Mucosa of rectum (tissue), 2 donors: ENCODE measurements at regions not wholly inside any gene's neighbourhood (a gene's known extent, or its start where the extent isn't known, plus 50 kb on each side); places are given as distances from the start of the nearest gene placed in this dataset.

Experiments used
- H3K27ac ChIP-seq, 2 donors: one replicate each; pipeline ENCODE4 v1.7.0; 2013; ENCODE audit warnings: inconsistent platforms in 2 of 2, low read depth in 2 of 2, low read length in 2 of 2
- H3K27me3 ChIP-seq, 2 donors: one replicate each; pipeline ENCODE4 v1.7.0; 2013; ENCODE audit warnings: low read length in 2 of 2; ENCODE audit not compliant: control insufficient read depth in 2 of 2, insufficient read depth in 2 of 2
- H3K36me3 ChIP-seq, 2 donors: one replicate each; pipeline ENCODE4 v1.7.0; 2013; ENCODE audit warnings: low read length in 2 of 2; ENCODE audit not compliant: control insufficient read depth in 2 of 2, insufficient read depth in 2 of 2
- H3K4me1 ChIP-seq, 2 donors: one replicate each; pipeline ENCODE4 v1.7.0; 2013; ENCODE audit warnings: low read length in 2 of 2, mild to moderate bottlenecking in 1 of 2; ENCODE audit not compliant: control insufficient read depth in 2 of 2, insufficient read depth in 2 of 2
- H3K4me3 ChIP-seq, 2 donors: one replicate each; pipeline ENCODE4 v1.7.0; 2013; ENCODE audit warnings: low read length in 2 of 2
- H3K9ac ChIP-seq, 2 donors: one replicate each; pipeline ENCODE4 v1.7.0; 2013; ENCODE audit warnings: low read length in 2 of 2, low read depth in 1 of 2, mild to moderate bottlenecking in 1 of 2
- H3K9me3 ChIP-seq, 2 donors: one replicate each; pipeline ENCODE4 v1.7.0; 2013; ENCODE audit warnings: low read length in 2 of 2; ENCODE audit not compliant: control insufficient read depth in 2 of 2
- donor health status: healthy.
- donor health status: Normal muscosa, but diverticular disease.

DNA sequence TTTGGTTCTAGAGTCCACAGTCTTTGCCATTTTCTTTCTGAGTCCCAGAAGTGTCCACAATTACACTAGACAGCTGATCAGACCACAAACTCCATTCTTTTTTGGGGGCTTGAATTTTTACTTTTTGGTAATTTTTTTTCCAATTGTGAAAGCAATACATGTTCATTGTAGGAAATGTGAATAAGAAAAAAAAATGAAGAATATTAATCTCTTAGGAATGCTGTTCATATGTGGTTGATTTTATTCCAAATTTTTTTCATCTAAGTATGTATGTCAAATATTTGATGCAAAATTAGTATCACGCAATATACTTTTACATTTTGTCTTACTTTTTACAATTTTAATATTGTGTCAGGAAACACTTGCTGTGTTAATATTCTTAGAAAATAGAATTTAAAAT is 76.4 kb upstream of the ETS2 start:
- no peak overlapping the region for H3K9ac ChIP-seq
- H3K27ac ChIP-seq: no peak overlapping the region
- H3K9me3 ChIP-seq: no peaks in the 10 kb centered on the region
- no peak overlapping the region for H3K4me3 ChIP-seq
- no peaks in the 10 kb centered on the region for H3K27me3 ChIP-seq
- no peaks in the 10 kb centered on the region for H3K36me3 ChIP-seq
- peaks cover 4% of the 10 kb centered on the region in 2 donors for H3K4me1 ChIP-seq

DNA sequence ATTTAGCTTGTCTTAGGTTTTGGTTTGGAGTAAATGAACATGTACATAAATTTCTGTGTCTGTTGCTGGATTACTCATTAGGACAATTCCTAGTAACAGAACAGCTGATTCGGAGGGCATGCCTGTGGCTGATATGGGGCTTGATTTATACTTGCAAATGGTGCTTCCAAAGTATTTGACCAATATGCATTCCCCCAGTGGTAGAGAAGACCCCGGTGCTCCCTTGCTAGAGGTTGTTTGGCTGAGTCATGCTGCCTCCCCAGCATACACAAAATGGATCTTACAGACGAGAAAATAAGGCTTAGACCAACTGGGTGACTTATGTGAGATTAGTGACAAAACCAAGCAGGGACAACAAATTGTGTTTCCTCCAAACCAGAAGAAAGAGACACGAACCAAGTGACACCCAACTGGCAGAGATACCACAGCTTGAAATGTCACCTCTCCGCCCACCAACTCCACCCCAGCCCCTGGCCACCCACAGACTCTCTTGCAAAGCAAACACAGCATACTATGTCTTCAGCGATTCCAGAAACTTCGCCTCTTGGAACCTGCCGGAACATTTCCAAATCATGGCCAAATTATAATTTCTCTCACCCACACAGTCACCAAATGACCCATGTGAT is 75.9 kb upstream of the ETS2 start:
- no peak overlapping the region for H3K9ac ChIP-seq
- no peak overlapping the region for H3K27ac ChIP-seq
- no peak overlapping the region for H3K4me3 ChIP-seq
- H3K9me3 ChIP-seq: no peaks in the 10 kb centered on the region
- no peaks in the 10 kb centered on the region for H3K36me3 ChIP-seq
- peaks cover 6 to 9% of the 10 kb centered on the region in 2 donors for H3K4me1 ChIP-seq
- H3K27me3 ChIP-seq: no peaks in the 10 kb centered on the region

DNA sequence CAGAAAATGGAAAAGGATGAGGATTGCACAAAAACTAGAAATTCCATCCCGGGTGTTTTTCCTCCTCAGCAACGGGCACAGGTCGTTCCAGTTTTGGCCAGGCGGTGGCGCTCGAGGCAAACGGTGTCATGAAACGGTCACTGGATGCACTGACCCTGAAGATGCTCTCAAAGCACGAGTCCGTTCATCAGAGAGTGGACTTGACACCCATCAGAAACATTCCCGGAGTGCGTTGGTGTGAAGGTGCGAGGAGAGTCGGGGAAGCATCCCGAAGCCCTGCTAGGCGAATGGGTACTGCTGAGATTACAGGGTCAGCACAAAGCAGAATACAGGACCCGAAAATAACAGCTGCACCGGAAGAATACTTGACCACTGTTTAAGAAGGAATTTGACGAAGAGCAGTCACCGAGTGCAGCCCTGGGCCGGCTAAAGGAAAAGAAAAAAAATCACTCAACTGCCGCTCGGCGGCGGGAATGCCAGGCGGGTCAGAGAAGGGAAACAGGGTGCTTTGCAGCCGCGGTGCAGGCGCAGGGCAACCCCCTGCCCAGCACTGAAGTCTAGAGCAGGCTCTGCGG is 71.7 kb upstream of the ETS2 start:
- H3K27ac ChIP-seq: peak overlapping the region; percentile 70 to 82
- no peaks in the 10 kb centered on the region for H3K27me3 ChIP-seq
- H3K9me3 ChIP-seq: no peaks in the 10 kb centered on the region
- no peaks in the 10 kb centered on the region for H3K36me3 ChIP-seq
- H3K4me1 ChIP-seq: peaks cover 12 to 15% of the 10 kb centered on the region in 2 donors
- peak overlapping the region; percentile 20 to 60 for H3K9ac ChIP-seq
- H3K4me3 ChIP-seq: peak overlapping the region; percentile 52 to 69

DNA sequence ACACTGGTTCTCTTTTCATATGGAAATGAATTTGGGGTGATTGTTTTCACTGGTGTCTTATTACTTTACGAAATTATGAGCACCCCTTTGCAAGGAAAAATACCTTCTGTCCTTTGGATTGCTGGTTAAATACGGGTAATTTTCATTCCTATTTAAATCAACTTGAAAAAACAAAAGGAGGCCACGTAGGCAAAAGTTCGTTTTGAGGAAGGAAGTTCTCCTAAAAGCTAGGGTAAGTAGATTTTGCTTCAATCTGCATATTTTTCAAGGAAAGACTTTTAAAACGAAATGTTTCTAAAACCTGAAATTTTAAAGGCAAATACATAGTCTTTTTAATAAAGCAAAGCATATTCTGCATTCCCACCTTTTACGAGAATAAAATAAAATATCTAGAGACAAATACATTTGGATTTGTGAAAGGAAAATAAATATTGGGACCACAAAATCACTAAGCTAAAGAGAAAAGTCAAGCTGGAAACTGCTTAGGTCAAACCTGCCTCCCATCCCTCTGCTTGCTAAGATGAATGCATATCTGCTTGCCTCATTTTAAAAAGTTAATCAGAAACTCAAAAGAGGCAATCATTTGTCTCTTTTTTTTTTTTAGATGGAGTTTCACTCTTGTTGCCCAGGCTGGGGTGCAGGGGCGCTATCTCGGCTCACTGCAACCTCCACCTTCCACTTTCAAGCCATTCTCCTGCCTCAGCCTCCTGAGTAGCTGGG is 70.9 kb upstream of the ETS2 start:
- peaks cover 13 to 15% of the 10 kb centered on the region in 2 donors for H3K4me1 ChIP-seq
- peak overlapping the region; percentile 70 to 82 for H3K27ac ChIP-seq
- H3K27me3 ChIP-seq: no peaks in the 10 kb centered on the region
- H3K36me3 ChIP-seq: no peaks in the 10 kb centered on the region
- H3K9me3 ChIP-seq: no peaks in the 10 kb centered on the region
- H3K9ac ChIP-seq: peak overlapping the region; percentile 20 to 60
- peak overlapping the region in 1 of 2 donors; percentile 69 for H3K4me3 ChIP-seq

DNA sequence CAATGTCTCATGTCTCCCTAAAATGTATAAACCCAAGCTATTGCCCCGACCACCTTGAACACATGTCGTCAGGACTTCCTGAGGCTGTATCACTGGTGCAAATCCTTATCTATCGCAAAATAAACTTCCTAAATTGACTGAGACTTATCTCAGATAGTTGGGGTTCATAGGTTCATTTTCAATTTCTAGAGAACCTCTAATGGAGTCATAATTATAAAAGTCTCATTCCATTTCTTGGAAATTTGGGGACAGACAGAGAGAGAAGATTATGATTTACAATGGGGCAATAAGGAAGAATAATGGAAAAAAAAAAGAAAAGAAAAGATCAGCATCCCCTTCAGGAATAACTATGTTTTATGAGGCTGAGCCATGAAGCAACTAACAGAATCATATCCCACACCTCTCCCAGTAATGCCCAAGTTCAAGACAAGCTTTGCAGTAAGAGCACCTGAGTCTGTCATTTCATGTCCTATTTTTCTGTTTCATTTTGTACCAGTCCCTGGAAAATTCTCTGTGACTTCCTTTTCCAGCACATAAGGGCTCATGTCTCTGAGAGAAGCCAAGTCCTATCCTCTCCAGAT is 70.0 kb upstream of the ETS2 start:
- Histone ChIP-seq H3K27ac (peak overlapping the region; percentile 53 to 71), H3K9ac (no peak overlapping the region)

DNA sequence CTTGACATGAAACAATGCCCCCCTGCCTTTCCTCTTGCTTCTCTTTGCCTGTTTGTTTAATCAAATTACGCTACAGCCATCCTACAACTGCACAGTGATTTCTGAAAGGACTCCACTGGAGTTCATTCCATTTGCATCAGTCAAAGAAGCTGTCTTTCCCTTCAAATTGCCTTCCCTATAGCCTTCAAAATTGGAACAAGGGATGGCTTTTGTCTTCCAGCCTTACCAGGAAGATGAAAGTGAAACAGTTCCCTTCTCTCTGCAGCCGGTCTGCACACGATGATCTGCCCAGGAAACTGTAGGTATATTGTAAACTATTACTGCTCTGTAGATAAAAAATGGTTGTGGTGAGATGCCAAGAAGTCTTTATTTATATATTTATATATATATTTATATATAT is 65.6 kb upstream of the ETS2 start:
- H3K27me3 ChIP-seq: no peaks in the 10 kb centered on the region
- peak overlapping the region; percentile 9 to 47 for H3K9ac ChIP-seq
- H3K4me3 ChIP-seq: peak overlapping the region; percentile 24 to 44

More for the DNA sequence above, 70.0 kb upstream of the ETS2 start:
- no peaks in the 10 kb centered on the region for H3K9me3 ChIP-seq
- H3K4me1 ChIP-seq: peaks cover 15 to 17% of the 10 kb centered on the region in 2 donors
- no peaks in the 10 kb centered on the region for H3K27me3 ChIP-seq
- H3K36me3 ChIP-seq: no peaks in the 10 kb centered on the region
- no peak overlapping the region for H3K4me3 ChIP-seq

DNA sequence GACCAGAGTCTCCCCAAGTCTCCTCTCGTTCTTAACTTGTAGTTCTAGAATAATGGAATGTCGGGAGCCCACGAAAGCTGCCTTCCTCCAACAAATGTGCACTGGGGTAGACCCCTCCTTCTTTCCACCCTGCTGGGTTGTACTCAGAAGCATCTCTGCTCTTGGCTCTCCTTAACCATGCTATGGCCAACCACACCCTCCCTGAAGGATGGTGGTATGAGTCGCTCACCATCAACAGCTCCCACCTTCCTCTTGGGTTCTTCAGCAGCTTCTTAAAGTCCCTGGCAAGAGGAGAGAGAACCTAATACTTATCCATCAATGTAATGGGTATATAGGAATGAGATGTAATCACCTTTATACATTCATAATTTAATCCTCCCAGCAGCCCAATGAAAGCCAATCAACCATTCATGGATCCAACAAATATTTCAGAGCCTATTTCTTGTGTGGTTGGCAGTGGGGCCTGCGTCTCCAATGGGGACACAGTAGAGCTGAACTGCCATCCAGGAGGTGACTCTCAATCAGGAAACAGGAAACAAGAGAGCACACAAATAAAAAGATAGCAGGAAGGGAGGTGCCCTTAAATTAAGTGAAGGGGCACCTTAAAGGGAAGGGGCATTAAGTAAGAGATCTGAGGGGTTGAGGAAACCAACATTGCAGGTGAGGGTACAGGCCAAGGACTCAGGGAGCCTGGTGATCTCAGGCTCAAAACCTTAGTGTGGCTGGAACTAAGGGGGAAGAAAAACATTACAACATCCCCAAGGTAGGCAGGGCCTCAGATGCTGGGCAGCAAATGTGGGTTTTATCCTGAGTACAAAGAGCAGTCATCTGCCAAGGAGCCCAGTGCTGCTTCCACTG is 64.4 kb upstream of the ETS2 start:
- H3K27ac ChIP-seq: peak overlapping the region; percentile 67 to 74
- H3K9ac ChIP-seq: no peak overlapping the region
- no peaks in the 10 kb centered on the region for H3K36me3 ChIP-seq
- peak overlapping the region in 1 of 2 donors; percentile 15 for H3K4me3 ChIP-seq
- H3K27me3 ChIP-seq: no peaks in the 10 kb centered on the region
- H3K4me1 ChIP-seq: peaks cover 12 to 20% of the 10 kb centered on the region in 2 donors
- no peaks in the 10 kb centered on the region for H3K9me3 ChIP-seq

More for the DNA sequence above, 65.6 kb upstream of the ETS2 start:
- H3K4me1 ChIP-seq: peaks cover 17 to 26% of the 10 kb centered on the region in 2 donors
- no peaks in the 10 kb centered on the region for H3K36me3 ChIP-seq
- H3K9me3 ChIP-seq: no peaks in the 10 kb centered on the region
- peak overlapping the region; percentile 17 to 30 for H3K27ac ChIP-seq

DNA sequence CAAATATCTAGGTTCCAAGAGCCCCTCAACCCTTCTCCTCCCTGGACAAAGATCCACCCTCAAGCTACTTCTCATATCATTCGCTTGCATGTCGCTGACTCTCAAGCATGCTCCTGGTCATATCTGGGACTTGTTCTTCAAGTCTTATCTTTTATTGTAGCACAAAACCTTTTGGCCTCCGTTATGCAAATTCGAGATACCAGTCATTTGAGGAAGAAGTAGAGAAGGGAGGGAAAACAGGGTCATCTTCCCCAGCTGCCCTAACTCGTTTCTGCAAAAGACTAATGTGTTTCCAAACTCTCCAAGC is 63.8 kb upstream of the ETS2 start:
- Histone ChIP-seq H3K27me3 (no peaks in the 10 kb centered on the region), H3K4me3 (peak overlapping the region in 1 of 2 donors; percentile 15), H3K4me1 (peaks cover 12 to 20% of the 10 kb centered on the region in 2 donors), H3K36me3 (no peaks in the 10 kb centered on the region), H3K27ac (peak overlapping the region; percentile 67 to 74), H3K9me3 (no peaks in the 10 kb centered on the region), H3K9ac (no peak overlapping the region)

DNA sequence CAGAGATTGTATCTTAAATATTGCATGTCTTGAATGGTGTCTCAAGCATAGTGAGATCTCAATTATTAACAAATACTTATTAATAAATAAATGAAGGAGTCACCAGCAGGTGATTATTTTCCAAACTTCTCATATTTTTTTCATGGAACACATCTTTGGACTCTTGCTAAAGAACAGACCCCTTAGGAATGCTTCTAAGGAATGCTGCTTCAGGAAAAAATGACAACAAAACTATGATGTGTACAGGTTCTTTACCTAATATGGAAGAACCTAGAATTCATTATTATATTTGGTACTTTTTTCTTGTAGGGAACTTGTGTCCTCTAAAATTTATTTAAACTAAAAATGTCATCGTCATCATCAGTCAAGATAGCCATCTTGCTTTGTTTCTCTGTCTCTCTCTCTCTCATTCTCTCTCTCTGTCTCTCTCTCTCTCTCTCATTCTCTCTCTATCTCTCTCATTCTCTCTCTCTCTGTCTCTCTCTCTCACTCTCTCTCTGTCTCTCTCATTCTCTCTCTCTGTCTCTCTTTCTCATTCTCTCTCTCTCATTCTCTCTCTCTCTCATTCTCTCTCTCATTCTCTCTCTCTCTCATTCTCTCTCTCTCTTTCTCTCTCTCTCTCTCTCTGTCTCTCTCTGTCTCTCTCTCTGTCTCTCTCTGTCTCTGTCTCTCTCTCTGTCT is 63.0 kb upstream of the ETS2 start:
- no peaks in the 10 kb centered on the region for H3K36me3 ChIP-seq
- H3K4me3 ChIP-seq: no peak overlapping the region
- no peak overlapping the region for H3K9ac ChIP-seq
- H3K27me3 ChIP-seq: no peaks in the 10 kb centered on the region
- no peaks in the 10 kb centered on the region for H3K9me3 ChIP-seq
- peak overlapping the region in 1 of 2 donors; percentile 67 for H3K27ac ChIP-seq
- H3K4me1 ChIP-seq: peaks cover 16 to 25% of the 10 kb centered on the region in 2 donors
